ENCODE measurements at regions not wholly inside any gene's neighbourhood (a gene's known extent, or its start where the extent isn't known, plus 50 kb on each side); places are given as distances from the start of the nearest gene placed in this dataset.

DNA sequence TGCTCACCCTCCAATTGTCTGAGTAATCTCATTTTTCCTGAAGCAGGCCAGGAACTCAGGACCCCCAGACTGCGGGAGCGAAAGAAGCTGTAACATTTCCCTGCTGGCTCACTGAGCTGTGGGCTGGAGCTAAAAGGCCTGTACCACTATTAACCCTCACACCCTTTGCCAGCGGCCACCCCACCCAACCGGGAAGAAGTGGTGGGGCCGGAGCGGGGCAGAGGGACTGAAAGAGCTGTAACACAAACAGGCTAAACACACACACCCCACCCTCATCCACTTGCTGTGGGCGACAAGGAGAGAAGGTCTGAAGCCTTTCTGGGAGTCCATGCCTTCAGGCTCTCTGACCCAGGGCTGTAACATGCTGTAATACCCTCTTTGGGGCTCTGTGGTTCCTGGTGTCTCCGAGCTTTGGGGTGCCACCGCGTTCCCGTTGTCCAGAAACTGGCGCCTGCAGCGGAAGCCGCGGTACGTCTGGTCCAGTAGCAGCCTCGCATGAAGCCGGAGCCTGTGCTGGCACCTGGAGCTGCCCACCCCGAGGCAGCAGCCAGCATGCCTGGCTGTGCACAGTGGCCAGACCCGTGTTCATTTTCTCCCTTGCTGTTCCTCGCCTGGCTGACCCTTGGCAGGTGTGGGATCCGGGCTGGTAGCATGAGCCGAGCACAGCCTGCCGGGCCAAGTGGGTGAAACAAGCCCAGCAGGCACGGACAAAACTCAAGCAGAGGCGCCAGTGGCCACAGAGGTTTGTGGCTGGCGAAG is 345.5 kb upstream of the MGAT4C start:
- TF ChIP-seq, protein P1, sequence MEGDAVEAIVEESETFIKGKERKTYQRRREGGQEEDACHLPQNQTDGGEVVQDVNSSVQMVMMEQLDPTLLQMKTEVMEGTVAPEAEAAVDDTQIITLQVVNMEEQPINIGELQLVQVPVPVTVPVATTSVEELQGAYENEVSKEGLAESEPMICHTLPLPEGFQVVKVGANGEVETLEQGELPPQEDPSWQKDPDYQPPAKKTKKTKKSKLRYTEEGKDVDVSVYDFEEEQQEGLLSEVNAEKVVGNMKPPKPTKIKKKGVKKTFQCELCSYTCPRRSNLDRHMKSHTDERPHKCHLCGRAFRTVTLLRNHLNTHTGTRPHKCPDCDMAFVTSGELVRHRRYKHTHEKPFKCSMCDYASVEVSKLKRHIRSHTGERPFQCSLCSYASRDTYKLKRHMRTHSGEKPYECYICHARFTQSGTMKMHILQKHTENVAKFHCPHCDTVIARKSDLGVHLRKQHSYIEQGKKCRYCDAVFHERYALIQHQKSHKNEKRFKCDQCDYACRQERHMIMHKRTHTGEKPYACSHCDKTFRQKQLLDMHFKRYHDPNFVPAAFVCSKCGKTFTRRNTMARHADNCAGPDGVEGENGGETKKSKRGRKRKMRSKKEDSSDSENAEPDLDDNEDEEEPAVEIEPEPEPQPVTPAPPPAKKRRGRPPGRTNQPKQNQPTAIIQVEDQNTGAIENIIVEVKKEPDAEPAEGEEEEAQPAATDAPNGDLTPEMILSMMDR (optimal IDR thresholded peaks at IDR 0.05 in 1 of 3, IDR thresholded peaks at IDR 0.05 in 1 of 3, conservative IDR thresholded peaks at IDR 0.05 in 1 of 3; ENCODE audit: extremely low read depth in 1 of 3, insufficient read depth in 2 of 3, low read length in 3 of 3) = no peak
- TF ChIP-seq EZH2 (IDR thresholded peaks at IDR 0.05; ENCODE audit: low read length) = no peak

Measured in keratinocyte (primary cell).